Osteoblast (primary cell): ENCODE measurements at regions not wholly inside any gene's neighbourhood (a gene's known extent, or its start where the extent isn't known, plus 50 kb on each side); places are given as distances from the start of the nearest gene placed in this dataset.

Source experiments
- DNase-seq: peaks from one replicate; pipeline ENCODE4 v3.0.0; 2011; ENCODE audit warnings: low spot score, mixed read lengths; ENCODE audit not compliant: insufficient read length; ENCODE audit errors: missing footprints
- H2AFZ ChIP-seq: 2 replicates; pipeline ENCODE4 v1.6.0; 2011; ENCODE audit warnings: mild to moderate bottlenecking, low read length
- H3K27ac ChIP-seq: 2 replicates; pipeline ENCODE4 v1.5.1; 2011; ENCODE audit warnings: mild to moderate bottlenecking, low read depth, low read length, moderate library complexity
- H3K27me3 ChIP-seq: 2 replicates; pipeline ENCODE4 v1.6.0; 2012; ENCODE audit warnings: mild to moderate bottlenecking, control low read depth, inconsistent platforms, low read length, moderate library complexity; ENCODE audit not compliant: insufficient read depth
- H3K36me3 ChIP-seq: 2 replicates; pipeline ENCODE4 v1.5.1; 2011; ENCODE audit warnings: mild to moderate bottlenecking, low read length, control low read depth, moderate library complexity; ENCODE audit not compliant: insufficient read depth
- H3K4me1 ChIP-seq: 2 replicates; pipeline ENCODE4 v1.5.1; 2011; ENCODE audit warnings: mild to moderate bottlenecking, low read length, control low read depth, moderate library complexity; ENCODE audit not compliant: insufficient read depth
- H3K4me2 ChIP-seq: 2 replicates; pipeline ENCODE4 v1.6.0; 2011; ENCODE audit warnings: mild to moderate bottlenecking, low read length; ENCODE audit not compliant: insufficient read depth
- H3K4me3 ChIP-seq: fragments of 200-600 bp; sonication (generic); 3 replicates; pipeline ENCODE4 v1.5.1; 2012; ENCODE audit warnings: mild to moderate bottlenecking, low read length, inconsistent platforms; ENCODE audit not compliant: insufficient read depth
- H3K79me2 ChIP-seq: 2 replicates; pipeline ENCODE4 v1.6.0; 2012; ENCODE audit warnings: mild to moderate bottlenecking, low read length, control low read depth, inconsistent platforms; ENCODE audit not compliant: insufficient read depth
- H3K9me3 ChIP-seq: 2 replicates; pipeline ENCODE4 v1.5.1; 2011; ENCODE audit warnings: low read depth, low read length, control low read depth
- H4K20me1 ChIP-seq: 2 replicates; pipeline ENCODE4 v1.6.0; 2012; ENCODE audit warnings: mild to moderate bottlenecking, low read length, control low read depth; ENCODE audit not compliant: insufficient read depth
- CTCF ChIP-seq: IDR thresholded peaks from 2 replicates; pipeline ENCODE4 v1.5.1; 2011; ENCODE audit warnings: mild to moderate bottlenecking, low read depth, low read length, moderate library complexity; ENCODE audit errors: extremely low read depth

DNA sequence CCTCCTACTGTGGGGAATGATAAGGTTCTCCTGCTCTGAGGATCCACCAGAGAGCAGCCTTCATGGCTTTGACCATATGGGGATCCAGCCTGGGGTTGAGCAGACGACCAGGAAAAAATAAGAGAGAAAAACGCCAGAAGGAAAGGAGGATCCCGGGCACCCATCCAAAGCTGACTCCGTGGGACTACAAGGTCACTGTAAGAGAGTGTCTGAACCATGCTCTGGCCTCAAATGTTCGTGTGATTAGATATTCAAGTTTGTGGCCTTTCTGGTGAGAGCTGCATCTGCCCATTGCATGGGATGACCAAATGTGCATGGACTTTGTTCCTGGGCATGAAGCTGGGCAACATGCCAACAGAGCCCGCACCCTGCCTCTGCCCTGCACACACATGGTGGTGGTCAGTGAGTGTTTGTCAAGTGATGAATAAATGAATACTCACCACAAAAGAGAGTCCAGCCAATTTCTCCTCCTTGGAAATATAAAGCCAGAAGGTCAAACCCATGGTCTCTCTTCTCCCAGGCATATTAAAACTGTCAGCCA lies 346.0 kb upstream of the GATB start:
- H3K36me3 ChIP-seq: no peaks in the 10 kb centered on the region
- H3K9me3 ChIP-seq: no peaks in the 10 kb centered on the region
- no peaks in the 10 kb centered on the region for H4K20me1 ChIP-seq
- no peak for DNase-seq
- no peaks in the 10 kb centered on the region for H3K27me3 ChIP-seq
- peaks cover 19% of the 10 kb centered on the region for H3K4me1 ChIP-seq
- no peak overlapping the region for H2AFZ ChIP-seq
- peak overlapping the region; percentile 28 for H3K4me2 ChIP-seq
- TF ChIP-seq CTCF: no peak
- H3K79me2 ChIP-seq: no peaks in the 10 kb centered on the region
- no peak overlapping the region for H3K4me3 ChIP-seq
- peak overlapping the region; percentile 75 for H3K27ac ChIP-seq

DNA sequence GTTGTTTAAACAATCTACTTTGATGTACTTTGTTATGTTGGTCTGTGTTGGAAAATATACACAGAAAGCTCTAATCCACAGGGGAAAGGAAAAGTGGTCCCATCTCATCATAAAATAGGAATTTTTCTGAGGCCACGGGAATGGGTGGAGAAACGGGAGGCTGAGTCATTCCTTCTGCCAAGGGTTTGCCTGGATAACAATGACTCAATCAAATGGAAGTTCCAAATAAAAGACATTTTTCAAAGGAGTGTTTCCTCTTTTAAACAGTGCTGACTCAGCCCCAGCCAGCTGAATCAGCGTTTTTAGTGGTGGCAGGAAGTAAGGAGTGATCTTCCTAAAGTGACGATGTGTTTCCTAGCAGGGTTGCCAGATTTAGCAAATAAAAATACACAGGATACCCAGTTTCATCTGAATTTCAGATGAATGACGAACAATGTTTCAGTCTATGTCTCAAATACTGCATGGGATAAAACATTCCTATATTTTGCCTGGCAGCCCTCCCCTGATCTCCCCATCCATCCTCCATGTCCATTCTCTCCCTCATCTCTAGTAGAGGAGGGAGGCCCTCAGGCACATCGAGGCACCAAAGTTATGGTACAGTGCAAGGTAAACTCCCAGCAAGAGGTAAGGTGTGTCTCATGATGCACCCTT lies 345.4 kb upstream of the GATB start:
- Histone ChIP-seq H3K27me3 (no peaks in the 10 kb centered on the region), H3K4me3 (no peak overlapping the region), H3K79me2 (no peaks in the 10 kb centered on the region), H4K20me1 (no peaks in the 10 kb centered on the region), H3K4me1 (peaks cover 19% of the 10 kb centered on the region), H3K4me2 (peak overlapping the region; percentile 37), H3K27ac (peak overlapping the region; percentile 83), H3K36me3 (no peaks in the 10 kb centered on the region), H3K9me3 (no peaks in the 10 kb centered on the region), H2AFZ (no peak overlapping the region)
- TF ChIP-seq CTCF: no peak
- DNase-seq: peak; percentile 94

DNA sequence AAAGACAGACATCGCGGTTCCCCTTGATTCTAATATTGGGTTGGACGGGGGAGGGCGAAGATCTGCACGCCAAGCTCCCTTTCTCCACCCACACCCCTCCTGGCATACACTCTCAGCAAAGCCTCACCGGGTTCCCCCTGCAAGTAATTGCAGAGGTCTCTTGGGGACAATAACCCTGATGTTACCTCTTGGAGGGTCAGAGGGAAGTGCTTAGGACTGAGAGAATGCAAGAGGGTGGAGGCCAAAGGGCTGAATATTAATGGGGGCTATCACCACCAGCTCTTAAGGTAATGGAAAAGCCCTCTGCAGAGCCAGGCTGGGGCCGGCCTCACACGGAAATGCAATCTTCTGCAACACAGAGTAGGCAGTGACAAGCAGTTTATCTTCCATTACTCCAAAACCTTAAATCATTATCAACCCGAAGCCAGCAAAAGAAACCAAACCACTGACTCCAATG lies 344.1 kb upstream of the GATB start:
- Histone ChIP-seq H3K27ac (no peak overlapping the region), H4K20me1 (no peaks in the 10 kb centered on the region), H3K4me1 (peaks cover 19% of the 10 kb centered on the region), H3K9me3 (no peaks in the 10 kb centered on the region), H3K27me3 (no peaks in the 10 kb centered on the region), H3K4me3 (no peak overlapping the region), H2AFZ (no peak overlapping the region), H3K79me2 (no peaks in the 10 kb centered on the region), H3K4me2 (no peak overlapping the region), H3K36me3 (no peaks in the 10 kb centered on the region)
- no peak for DNase-seq
- no peak for TF ChIP-seq CTCF

DNA sequence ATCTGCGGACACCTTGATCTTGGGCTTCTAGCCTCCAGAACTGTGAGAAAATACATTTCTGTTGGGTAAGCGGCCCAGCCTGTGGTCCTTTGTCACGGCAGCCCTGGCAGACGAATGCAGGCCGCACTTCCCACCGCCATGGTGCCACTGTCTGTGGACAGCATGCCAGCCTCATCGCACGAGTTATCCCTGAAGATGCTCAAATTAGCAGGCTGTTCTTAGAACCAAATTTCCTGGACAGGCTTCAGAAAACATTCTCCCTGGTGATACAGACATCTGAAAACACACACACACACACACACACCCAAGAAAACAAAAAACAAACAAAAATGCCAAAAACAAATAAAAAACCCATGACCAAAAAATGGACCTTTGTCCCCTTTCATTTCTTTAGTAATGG lies 343.5 kb upstream of the GATB start:
- no peaks in the 10 kb centered on the region for H3K27me3 ChIP-seq
- no peaks in the 10 kb centered on the region for H3K79me2 ChIP-seq
- H3K9me3 ChIP-seq: no peaks in the 10 kb centered on the region
- H3K4me3 ChIP-seq: no peak overlapping the region
- H4K20me1 ChIP-seq: no peaks in the 10 kb centered on the region
- no peak overlapping the region for H3K27ac ChIP-seq
- no peaks in the 10 kb centered on the region for H3K36me3 ChIP-seq
- TF ChIP-seq CTCF: no peak
- no peak for DNase-seq
- H2AFZ ChIP-seq: no peak overlapping the region
- peaks cover 16% of the 10 kb centered on the region for H3K4me1 ChIP-seq
- H3K4me2 ChIP-seq: no peak overlapping the region
